ENCODE measurements at regions not wholly inside any gene's neighbourhood (a gene's known extent, or its start where the extent isn't known, plus 50 kb on each side); places are given as distances from the start of the nearest gene placed in this dataset.

GRCh38 chr3:124269619-124270018 is 277.7 kb upstream of the ROPN1 start:
- H3K4me3 ChIP-seq (ENCODE audit: low read depth, low read length), result no peak overlapping the region

DNA sequence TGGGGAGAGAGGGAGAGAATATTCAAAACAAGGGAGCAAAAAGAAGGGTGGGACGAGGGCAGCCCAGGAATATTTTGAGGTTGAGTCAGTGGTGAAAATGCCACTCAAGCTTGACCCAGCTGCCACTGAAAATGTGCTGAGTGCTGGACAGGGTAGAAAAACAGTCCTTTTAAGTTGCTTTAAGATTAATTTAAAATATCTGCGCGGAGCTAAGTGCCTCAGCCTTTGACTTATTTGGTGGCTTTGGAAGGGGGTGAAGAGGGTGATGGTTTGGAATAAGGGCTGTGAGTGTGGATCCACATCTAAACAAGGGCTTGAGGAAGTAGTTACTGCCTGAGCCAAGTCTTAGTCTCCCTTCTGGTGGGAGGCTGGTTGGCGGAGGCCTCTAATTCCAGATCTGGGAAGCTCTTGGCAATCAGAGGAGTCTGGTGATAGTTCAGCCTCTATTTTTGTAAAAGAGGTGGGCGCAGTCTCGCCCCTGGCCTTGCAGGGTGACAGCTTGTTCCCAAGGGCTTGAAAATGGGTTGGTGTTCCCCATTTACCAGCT is 280.8 kb upstream of the ROPN1 start:
- TF ChIP-seq, protein P1, sequence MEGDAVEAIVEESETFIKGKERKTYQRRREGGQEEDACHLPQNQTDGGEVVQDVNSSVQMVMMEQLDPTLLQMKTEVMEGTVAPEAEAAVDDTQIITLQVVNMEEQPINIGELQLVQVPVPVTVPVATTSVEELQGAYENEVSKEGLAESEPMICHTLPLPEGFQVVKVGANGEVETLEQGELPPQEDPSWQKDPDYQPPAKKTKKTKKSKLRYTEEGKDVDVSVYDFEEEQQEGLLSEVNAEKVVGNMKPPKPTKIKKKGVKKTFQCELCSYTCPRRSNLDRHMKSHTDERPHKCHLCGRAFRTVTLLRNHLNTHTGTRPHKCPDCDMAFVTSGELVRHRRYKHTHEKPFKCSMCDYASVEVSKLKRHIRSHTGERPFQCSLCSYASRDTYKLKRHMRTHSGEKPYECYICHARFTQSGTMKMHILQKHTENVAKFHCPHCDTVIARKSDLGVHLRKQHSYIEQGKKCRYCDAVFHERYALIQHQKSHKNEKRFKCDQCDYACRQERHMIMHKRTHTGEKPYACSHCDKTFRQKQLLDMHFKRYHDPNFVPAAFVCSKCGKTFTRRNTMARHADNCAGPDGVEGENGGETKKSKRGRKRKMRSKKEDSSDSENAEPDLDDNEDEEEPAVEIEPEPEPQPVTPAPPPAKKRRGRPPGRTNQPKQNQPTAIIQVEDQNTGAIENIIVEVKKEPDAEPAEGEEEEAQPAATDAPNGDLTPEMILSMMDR (IDR thresholded peaks at IDR 0.05; ENCODE audit: low read depth, low read length), result no peak
- H3K4me3 ChIP-seq (ENCODE audit: low read depth, low read length), result no peak overlapping the region

More at GRCh38 chr3:124269619-124270018, 277.7 kb upstream of the ROPN1 start:
- TF ChIP-seq, protein P1 (IDR thresholded peaks at IDR 0.05; ENCODE audit: low read depth, low read length), result no peak

- TF ChIP-seq, protein P1 (IDR thresholded peaks at IDR 0.05; ENCODE audit: low read depth, low read length), result no peak
- no peak overlapping the region for H3K4me3 ChIP-seq (ENCODE audit: low read depth, low read length)
These were observed 281.7 kb upstream of the ROPN1 start for GRCh38 chr3:124273651-124274050.

- TF ChIP-seq, protein P1 (IDR thresholded peaks at IDR 0.05; ENCODE audit: low read depth, low read length), result no peak
- no peak overlapping the region for H3K4me3 ChIP-seq (ENCODE audit: low read depth, low read length)
These were observed 282.1 kb upstream of the ROPN1 start for GRCh38 chr3:124274051-124274450.

DNA sequence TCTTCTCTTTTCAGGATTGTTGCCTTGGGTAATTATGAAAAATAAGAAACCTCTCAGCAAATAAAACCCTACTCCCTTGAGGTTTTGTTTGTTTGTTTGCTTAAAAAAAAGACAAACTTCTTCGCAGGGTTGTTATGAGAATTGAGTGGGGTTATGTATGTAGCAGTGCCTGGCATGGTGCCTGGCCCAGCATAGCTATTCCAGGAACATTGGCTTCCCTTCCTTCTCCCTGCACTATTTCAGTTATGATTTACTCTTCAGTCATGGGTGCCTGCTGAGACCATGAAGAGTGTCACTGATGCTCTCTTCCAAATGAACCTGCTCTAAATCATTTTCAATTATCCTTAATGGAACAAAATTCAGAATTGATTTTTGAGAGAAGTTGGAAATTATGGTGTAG is 283.5 kb upstream of the ROPN1 start:
- TF ChIP-seq, protein P1 (IDR thresholded peaks at IDR 0.05; ENCODE audit: low read depth, low read length), result no peak
- no peak overlapping the region for H3K4me3 ChIP-seq (ENCODE audit: low read depth, low read length)

DNA sequence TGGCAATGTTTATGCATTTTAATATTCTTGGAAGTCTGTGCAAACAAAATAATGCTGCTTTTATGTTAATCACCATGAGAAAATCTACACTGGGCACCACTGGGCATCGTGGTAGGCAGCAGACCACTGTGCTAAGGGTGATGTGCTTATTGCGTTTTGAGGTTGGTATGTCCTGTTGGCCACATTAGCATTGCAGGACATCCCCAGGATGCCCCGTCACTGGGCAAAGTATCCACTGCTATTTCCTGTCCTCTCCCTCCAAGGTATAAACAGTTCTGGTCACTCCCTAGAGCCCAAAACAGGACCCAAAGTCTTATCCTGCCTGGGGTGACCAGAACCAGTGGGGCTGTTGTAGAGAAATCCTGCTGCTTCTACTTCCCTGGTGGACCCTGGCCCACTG is 284.2 kb upstream of the ROPN1 start:
- no peak overlapping the region for H3K4me3 ChIP-seq (ENCODE audit: low read depth, low read length)
- TF ChIP-seq, protein P1 (IDR thresholded peaks at IDR 0.05; ENCODE audit: low read depth, low read length), result no peak

DNA sequence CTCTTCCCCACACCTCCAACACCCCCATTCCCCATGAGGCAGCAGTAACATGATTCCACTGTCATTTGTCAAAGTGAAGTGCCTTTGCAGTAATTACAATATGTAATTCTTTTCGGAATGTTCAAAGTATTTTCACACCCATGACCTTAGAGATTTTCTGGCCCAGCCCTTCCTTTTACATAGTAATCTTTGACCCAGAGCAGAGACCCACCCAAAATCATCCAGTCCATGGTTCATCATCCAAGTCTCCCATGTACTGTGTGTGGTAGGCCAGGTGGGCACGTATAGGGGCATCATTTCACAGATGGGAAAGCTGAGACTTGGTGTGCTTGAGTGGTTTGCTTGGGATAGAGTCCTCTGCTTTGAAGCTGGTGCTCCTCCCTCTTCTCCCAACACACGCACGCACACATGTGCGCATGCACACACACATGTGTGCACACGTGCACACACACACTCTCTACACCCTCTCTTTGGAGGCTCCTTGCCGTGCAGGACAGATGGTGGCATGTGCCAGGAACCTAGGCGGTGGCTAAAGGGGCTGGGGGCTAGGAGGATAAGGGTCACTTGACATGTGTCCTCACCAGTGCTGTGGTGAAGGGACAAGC is 284.7 kb upstream of the ROPN1 start:
- no peak overlapping the region for H3K4me3 ChIP-seq (ENCODE audit: low read depth, low read length)
- TF ChIP-seq, protein P1 (IDR thresholded peaks at IDR 0.05; ENCODE audit: low read depth, low read length), result no peak
